Fibroblast of villous mesenchyme (primary cell): ENCODE measurements at regions not wholly inside any gene's neighbourhood (a gene's known extent, or its start where the extent isn't known, plus 50 kb on each side); places are given as distances from the start of the nearest gene placed in this dataset.

ENCODE experiments used
- DNase-seq: peaks from one replicate; pipeline ENCODE4 v3.0.0-alpha.2; 2010; ENCODE audit warnings: low read depth
- H3K4me3 ChIP-seq: 2 replicates; pipeline ENCODE4 v1.5.1; 2011; ENCODE audit warnings: low read depth, mild to moderate bottlenecking, low read length
- TF ChIP-seq, protein P1 (sequence below): IDR thresholded peaks from 2 replicates; pipeline ENCODE4 v1.5.1; 2012; ENCODE audit warnings: low read depth, mild to moderate bottlenecking, low read length; ENCODE audit not compliant: insufficient read depth

- TF ChIP-seq, protein P1, sequence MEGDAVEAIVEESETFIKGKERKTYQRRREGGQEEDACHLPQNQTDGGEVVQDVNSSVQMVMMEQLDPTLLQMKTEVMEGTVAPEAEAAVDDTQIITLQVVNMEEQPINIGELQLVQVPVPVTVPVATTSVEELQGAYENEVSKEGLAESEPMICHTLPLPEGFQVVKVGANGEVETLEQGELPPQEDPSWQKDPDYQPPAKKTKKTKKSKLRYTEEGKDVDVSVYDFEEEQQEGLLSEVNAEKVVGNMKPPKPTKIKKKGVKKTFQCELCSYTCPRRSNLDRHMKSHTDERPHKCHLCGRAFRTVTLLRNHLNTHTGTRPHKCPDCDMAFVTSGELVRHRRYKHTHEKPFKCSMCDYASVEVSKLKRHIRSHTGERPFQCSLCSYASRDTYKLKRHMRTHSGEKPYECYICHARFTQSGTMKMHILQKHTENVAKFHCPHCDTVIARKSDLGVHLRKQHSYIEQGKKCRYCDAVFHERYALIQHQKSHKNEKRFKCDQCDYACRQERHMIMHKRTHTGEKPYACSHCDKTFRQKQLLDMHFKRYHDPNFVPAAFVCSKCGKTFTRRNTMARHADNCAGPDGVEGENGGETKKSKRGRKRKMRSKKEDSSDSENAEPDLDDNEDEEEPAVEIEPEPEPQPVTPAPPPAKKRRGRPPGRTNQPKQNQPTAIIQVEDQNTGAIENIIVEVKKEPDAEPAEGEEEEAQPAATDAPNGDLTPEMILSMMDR: no peak
- no peak for DNase-seq
- no peak overlapping the region for H3K4me3 ChIP-seq
Observed at GRCh38 chr11:25596701-25597100, 735.2 kb upstream of the ANO3 start.

DNA sequence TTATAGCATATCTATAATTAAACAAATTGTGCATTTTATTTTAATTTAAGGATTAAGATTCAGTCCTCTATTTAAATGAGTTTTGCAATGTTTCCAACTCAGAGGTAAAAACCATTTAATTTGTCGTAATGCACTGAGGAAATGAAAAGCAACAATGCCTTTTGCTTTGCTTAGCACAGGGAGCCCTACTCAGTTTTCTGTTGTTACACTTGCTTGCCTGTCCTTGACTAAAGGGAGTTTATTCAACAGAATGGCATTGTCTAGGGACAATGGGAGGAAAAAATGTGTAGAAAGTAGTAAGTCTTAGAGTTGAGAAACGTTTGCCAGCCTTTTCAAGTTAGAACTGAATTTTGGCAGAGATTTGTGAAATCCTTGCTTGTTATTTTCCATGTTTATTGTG, 734.2 kb upstream of the ANO3 start:
- TF ChIP-seq, protein P1: no peak
- H3K4me3 ChIP-seq: no peak overlapping the region
- no peak for DNase-seq

DNA sequence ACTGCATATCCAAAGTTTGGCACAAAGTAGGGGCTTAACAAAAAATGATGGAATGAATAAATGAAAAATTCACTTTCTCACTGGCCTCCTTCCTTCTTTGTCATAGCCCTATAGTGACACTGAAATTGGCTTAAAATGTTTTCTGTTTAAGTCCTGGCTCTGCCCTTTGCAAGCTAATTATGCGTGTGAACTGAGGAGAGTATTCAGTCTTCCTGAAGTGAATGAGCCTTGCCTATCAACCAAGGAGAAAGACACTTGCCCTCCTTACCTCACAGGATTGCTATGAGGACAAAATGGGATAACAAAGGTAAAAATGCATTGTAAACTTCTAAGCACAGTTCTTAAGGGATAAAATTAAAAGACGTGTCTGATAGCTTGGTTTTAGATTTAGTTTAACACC, 729.8 kb upstream of the ANO3 start:
- no peak for DNase-seq
- no peak overlapping the region for H3K4me3 ChIP-seq
- TF ChIP-seq, protein P1: no peak

GRCh38 chr11:25602959-25603358, 729.0 kb upstream of the ANO3 start:
- TF ChIP-seq, protein P1: no peak
- no peak for DNase-seq
- no peak overlapping the region for H3K4me3 ChIP-seq

- H3K4me3 ChIP-seq: no peak overlapping the region
- TF ChIP-seq, protein P1: no peak
- no peak for DNase-seq
Observed at GRCh38 chr11:25612806-25613205, 719.1 kb upstream of the ANO3 start.

GRCh38 chr11:25613451-25613850, 718.5 kb upstream of the ANO3 start:
- TF ChIP-seq, protein P1: no peak
- no peak overlapping the region for H3K4me3 ChIP-seq
- DNase-seq: no peak

DNA sequence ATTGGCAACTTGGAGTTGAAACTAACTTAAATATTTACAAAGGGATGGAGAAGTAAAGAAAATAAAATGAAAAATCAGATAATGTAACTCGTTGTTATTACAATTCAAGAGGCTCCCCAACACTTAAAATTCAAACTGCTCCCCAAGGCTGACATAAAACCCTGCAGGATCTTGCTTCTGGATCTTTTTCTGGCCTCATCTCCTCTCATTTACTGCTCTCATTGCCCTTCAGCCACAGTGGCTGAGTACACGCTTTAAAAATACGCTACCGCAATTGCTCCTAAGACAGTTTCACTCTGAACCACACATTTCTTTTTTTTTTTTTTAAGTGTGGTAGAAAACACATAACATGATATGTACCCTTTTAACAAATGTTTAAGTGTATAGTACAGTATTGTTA, 718.1 kb upstream of the ANO3 start:
- TF ChIP-seq, protein P1: no peak
- DNase-seq: no peak

More for the DNA sequence above, 718.1 kb upstream of the ANO3 start:
- no peak overlapping the region for H3K4me3 ChIP-seq
